ENCODE measurements at regions not wholly inside any gene's neighbourhood (a gene's known extent, or its start where the extent isn't known, plus 50 kb on each side); places are given as distances from the start of the nearest gene placed in this dataset.

DNA sequence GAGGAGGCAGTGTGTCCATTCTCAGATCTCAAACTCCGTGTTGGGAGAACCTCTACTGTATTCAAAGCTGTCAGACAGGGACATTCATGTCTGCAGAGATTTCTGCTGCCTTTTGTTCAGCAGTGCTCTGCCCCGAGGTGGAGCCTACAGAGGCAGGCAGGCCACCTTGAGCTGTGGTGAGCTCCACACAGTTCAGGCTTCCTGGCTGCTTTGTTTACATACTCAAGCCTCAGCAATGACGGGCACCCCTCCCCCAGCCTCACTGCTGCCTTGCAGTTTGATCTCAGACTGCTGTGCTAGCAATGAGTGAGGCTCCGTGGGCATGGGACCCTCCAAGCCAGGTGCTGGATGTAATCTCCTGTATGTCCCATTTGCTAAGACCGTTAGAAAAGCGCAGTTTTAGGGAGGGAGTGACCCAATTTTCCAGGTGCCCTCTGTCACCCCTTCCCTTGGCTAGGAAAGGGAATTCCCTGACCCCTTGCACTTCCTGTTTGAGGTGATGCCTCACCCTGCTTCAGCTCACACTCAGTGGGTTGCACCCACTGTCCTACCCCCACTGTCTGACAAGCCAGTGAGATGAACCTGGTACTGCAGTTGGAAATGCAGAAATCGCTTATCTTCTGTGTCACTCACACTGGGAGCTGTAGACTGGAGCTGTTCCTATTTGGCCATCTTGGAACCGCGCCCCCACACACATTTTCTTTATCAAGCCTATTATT is 458.9 kb upstream of the HSFY2 start:
- peak overlapping the region; percentile 56 for H3K4me3 Mint-ChIP-seq
- H3K4me1 Mint-ChIP-seq (ENCODE audit: low read depth) = peaks cover 11% of the 10 kb centered on the region
- no peaks in the 10 kb centered on the region for H3K9me3 Mint-ChIP-seq
- no peaks in the 10 kb centered on the region for H3K36me3 Mint-ChIP-seq (ENCODE audit: low read depth)
- no peak overlapping the region for H3K27ac Mint-ChIP-seq
- no peaks in the 10 kb centered on the region for H3K27me3 Mint-ChIP-seq (ENCODE audit: low read depth)
- peak; percentile 3 for DNase-seq (ENCODE audit: low spot score)

DNA sequence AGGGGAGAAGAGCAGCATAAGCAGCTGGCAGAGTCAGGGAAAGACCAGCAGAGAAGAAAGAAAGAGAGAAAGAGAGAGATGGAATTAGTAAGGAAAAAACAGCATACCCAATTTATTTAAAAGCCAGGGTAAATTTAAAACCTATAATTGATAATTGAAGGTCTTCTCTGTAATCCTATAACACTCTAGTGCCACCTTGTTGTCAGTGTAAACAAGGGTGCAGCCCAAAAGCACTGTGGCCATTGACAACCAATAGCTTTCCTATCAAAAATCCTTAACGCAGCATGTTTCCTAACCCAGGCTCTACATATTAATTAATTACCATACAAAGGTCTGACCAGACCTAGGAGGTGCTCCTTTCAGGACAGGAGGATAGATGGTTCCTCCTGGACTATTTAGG is 447.2 kb upstream of the HSFY2 start:
- H3K36me3 Mint-ChIP-seq (ENCODE audit: low read depth) = no peaks in the 10 kb centered on the region
- no peaks in the 10 kb centered on the region for H3K9me3 Mint-ChIP-seq
- H3K27me3 Mint-ChIP-seq (ENCODE audit: low read depth) = no peaks in the 10 kb centered on the region
- no peaks in the 10 kb centered on the region for H3K4me1 Mint-ChIP-seq (ENCODE audit: low read depth)
- DNase-seq (ENCODE audit: low spot score) = no peak
- H3K27ac Mint-ChIP-seq = no peak overlapping the region
- H3K4me3 Mint-ChIP-seq = no peak overlapping the region

DNA sequence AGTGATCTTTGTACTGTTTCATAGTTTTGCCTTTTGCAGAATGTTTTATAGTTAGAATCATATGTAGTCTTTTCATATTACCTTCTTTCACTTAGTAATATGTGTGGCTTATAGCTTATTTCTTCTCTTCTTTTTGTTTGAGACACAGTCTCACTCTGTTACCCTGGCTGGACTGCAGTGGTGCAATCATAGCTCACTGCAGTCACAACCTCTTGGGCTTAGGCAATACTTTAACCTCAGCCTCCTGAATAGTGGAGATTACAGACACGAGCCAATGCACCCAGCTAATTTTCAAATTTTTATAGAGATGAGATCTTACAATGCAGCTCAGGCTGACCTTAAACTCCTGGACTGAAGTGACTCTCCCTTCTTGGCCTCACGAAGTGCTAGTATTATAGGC is 435.4 kb upstream of the HSFY2 start:
- Mint-ChIP-seq H3K4me3 (no peak overlapping the region), H3K36me3 (ENCODE audit: low read depth) (no peaks in the 10 kb centered on the region), H3K9me3 (no peaks in the 10 kb centered on the region), H3K4me1 (ENCODE audit: low read depth) (no peaks in the 10 kb centered on the region), H3K27me3 (ENCODE audit: low read depth) (no peaks in the 10 kb centered on the region), H3K27ac (no peak overlapping the region)
- DNase-seq (ENCODE audit: low spot score) = no peak

DNA sequence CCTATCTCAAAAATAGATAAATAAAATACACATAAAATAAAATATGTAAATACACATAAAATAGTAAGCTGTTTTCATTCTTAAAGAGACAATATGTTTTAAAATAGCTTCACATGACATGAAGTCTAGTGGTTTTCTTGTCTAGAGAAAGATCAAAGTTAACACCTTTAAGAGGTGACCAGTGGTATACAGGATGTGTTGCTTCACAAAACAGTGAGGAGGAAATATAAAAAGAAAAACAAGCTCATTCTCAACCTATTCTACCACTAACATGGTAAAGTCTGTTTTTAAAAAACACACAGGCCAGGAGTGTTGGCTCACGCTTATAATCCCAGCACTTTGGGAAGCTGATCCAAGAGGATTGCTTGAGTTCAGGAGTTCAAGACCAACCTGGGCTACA is 433.5 kb upstream of the HSFY2 start:
- DNase-seq (ENCODE audit: low spot score) = no peak
- no peaks in the 10 kb centered on the region for H3K27me3 Mint-ChIP-seq (ENCODE audit: low read depth)
- no peak overlapping the region for H3K4me3 Mint-ChIP-seq
- no peak overlapping the region for H3K27ac Mint-ChIP-seq
- no peaks in the 10 kb centered on the region for H3K4me1 Mint-ChIP-seq (ENCODE audit: low read depth)
- H3K36me3 Mint-ChIP-seq (ENCODE audit: low read depth) = no peaks in the 10 kb centered on the region
- no peaks in the 10 kb centered on the region for H3K9me3 Mint-ChIP-seq

DNA sequence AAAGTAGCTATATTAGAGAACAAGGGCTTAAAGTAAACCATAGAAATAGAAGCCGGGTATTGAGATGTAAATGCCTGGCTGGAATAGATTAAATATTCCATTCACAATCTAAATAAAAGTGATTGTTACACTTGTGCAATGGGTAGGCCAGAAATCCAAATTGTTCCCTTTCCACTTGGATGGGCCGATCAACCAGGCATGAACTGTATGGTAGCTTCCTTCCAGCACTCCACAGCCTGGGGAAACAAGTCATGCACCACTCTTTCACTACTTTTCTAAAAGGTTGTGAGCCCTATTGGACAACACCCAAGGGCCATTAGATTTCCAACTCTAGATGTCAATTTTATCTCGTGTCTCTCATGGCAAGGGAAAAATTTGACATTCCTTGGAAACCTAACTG is 407.3 kb upstream of the HSFY2 start:
- Mint-ChIP-seq H3K9me3 (peaks cover 5% of the 10 kb centered on the region), H3K4me3 (no peak overlapping the region), H3K36me3 (ENCODE audit: low read depth) (no peaks in the 10 kb centered on the region), H3K27ac (no peak overlapping the region), H3K27me3 (ENCODE audit: low read depth) (no peaks in the 10 kb centered on the region), H3K4me1 (ENCODE audit: low read depth) (no peaks in the 10 kb centered on the region)
- no peak for DNase-seq (ENCODE audit: low spot score)

DNA sequence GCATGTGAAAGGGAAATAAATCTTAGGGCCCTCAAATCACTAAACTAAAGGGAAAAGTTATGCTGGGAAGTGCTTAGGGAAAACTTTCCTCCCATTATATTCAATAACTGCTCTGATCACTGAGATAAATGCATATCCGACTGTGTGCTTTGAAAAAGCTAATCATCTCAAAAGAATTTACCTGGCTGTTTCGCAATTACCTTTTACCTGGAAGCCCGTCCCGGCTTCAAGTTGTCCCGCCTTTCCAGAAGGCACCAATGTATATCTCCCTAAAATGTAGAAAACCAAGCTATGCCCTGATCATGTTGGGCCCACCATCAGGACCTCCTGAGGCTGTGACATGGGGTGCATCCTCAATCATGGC is 394.6 kb upstream of the HSFY2 start:
- Mint-ChIP-seq H3K4me3 (no peak overlapping the region), H3K36me3 (ENCODE audit: low read depth) (no peaks in the 10 kb centered on the region), H3K9me3 (no peaks in the 10 kb centered on the region), H3K27ac (no peak overlapping the region), H3K4me1 (ENCODE audit: low read depth) (no peaks in the 10 kb centered on the region), H3K27me3 (ENCODE audit: low read depth) (no peaks in the 10 kb centered on the region)
- no peak for DNase-seq (ENCODE audit: low spot score)

DNA sequence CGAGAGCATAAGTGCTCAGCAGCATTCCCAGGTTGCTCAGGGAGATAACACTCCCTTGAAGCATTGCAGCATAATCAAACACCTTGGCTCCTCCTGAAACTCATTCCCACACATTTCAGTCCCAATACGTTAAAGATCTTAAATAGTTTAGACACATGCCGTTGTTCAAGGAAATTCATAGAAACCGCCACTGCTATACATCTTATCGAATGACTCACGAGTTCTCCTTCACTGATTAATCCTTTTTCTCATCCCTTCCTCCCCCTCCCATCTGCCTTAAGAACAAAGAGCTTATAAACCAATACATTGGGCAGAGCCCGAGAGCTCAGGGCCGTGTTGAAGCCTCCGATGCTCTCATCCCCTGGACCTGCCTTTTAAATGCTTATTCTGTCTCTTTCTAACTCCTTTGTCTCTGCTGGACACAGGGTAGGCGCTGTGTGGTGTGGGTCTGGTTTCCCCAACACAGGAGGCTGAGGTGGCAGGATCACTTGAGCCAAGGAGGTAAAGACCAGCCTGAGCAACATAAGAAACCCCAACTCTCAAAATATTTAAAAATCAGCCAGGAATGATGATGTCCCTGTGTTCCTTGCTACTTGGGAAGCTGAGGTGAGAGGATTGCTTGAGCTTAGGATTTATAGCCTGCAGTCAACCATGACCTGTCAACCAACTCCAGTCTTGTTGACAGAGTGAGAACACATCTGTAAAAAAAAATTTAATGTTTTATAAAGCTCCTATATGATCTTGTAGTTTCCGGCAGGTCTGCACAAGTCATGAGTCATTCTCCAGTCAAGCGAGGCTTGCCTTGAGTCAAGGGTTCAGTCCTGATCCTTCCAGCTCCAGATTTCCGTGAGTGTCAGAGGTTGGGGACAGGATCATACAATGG is 394.0 kb upstream of the HSFY2 start:
- Mint-ChIP-seq H3K27ac (no peak overlapping the region), H3K9me3 (no peaks in the 10 kb centered on the region), H3K27me3 (ENCODE audit: low read depth) (no peaks in the 10 kb centered on the region), H3K36me3 (ENCODE audit: low read depth) (no peaks in the 10 kb centered on the region), H3K4me1 (ENCODE audit: low read depth) (no peaks in the 10 kb centered on the region), H3K4me3 (no peak overlapping the region)
- no peak for DNase-seq (ENCODE audit: low spot score)

DNA sequence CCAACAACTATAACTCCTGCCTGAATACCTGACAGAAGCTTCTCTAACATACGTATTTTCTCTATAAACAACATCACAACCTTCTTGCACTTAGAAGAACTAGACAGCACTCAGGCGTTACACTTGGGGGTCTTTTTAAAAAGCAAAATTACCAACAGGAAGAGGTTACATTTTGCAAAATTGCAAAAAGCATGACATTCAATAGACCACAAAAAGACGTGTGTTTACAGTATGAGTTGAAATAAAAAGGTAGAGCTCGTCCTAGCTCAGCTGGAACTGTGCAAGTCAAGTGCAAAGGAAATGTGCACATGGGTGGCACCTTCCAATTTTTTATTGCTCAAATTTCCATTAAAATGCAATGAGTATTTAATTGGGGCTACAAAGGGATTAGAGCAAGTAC is 375.2 kb upstream of the HSFY2 start:
- H3K4me1 Mint-ChIP-seq (ENCODE audit: low read depth) = no peaks in the 10 kb centered on the region
- no peaks in the 10 kb centered on the region for H3K27me3 Mint-ChIP-seq (ENCODE audit: low read depth)
- H3K36me3 Mint-ChIP-seq (ENCODE audit: low read depth) = no peaks in the 10 kb centered on the region
- DNase-seq (ENCODE audit: low spot score) = no peak
- no peak overlapping the region for H3K27ac Mint-ChIP-seq
- H3K4me3 Mint-ChIP-seq = no peak overlapping the region
- no peaks in the 10 kb centered on the region for H3K9me3 Mint-ChIP-seq

DNA sequence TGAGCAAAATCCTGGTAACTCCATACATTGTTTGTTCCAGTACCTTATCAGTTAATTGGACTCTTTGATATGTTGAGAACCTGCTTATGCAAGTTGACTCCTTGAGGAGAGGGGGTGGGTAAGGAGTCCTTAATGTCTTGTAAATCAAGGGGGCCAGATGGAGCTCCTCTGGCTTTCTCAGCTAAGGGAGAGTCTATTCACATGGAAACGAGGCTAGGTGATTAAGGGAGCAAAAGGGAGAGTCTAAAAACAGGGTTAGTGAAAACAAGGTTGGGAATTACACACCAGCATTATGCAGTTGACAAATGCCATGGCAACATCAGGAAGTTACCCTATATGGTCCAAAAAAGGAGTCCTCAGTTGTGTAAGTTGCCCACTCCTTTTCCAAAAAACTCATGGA is 372.8 kb upstream of the HSFY2 start:
- no peak for DNase-seq (ENCODE audit: low spot score)
- Mint-ChIP-seq H3K27me3 (ENCODE audit: low read depth) (no peaks in the 10 kb centered on the region), H3K4me3 (no peak overlapping the region), H3K9me3 (no peaks in the 10 kb centered on the region), H3K4me1 (ENCODE audit: low read depth) (no peaks in the 10 kb centered on the region), H3K36me3 (ENCODE audit: low read depth) (no peaks in the 10 kb centered on the region), H3K27ac (no peak overlapping the region)

DNA sequence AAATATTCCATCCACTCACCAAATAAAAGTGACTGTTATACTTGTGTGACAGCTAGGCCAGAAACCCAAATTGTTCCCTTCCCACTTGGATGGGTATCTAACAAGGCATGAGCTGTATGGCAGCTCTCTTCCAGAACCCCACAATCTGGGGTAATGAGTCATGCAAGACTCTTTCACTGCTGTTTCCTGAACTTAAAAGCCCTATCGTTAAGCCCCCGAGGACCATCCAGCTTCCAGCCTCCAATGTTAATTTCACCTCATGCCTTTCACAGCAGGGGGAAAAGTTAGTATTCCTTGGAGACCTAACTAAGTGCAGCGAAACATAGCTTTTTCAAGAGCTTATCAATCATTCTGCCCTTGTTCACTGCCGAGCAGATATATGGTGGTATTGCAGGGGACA is 368.6 kb upstream of the HSFY2 start:
- Mint-ChIP-seq H3K4me3 (no peak overlapping the region), H3K9me3 (no peaks in the 10 kb centered on the region), H3K27ac (no peak overlapping the region), H3K36me3 (ENCODE audit: low read depth) (no peaks in the 10 kb centered on the region), H3K27me3 (ENCODE audit: low read depth) (peaks cover 3% of the 10 kb centered on the region), H3K4me1 (ENCODE audit: low read depth) (no peaks in the 10 kb centered on the region)
- no peak for DNase-seq (ENCODE audit: low spot score)

DNA sequence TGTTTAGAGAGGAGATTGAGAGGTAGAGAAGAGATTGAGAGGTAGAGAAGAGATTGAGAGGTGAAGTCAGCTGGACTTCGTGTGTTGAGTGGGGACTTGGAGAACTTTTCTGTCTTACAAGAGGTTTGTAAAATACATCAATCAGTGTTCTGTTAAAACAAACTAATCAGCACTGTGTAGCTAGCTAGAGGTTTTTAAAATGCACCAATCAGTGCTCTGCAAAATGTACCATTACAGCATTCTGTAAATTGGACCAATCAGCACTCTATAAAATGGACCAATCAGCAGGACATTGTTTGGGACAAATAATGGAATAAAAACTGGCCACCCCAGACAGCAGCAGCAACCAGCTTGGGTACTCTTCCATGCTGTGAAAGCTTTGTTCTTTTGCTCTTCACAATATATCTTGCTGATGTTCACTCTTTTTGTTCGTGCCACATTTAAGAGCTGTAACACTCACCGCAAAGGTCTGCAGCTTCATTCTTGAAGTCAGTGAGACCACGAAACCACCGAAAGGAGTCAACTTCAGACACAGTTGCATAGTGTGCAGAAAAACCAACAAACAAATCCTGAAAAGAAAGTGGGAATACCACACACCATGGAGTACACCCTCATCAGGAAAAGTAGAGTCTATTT is 366.9 kb upstream of the HSFY2 start:
- Mint-ChIP-seq H3K9me3 (no peaks in the 10 kb centered on the region), H3K27ac (no peak overlapping the region), H3K36me3 (ENCODE audit: low read depth) (no peaks in the 10 kb centered on the region), H3K4me1 (ENCODE audit: low read depth) (no peaks in the 10 kb centered on the region), H3K27me3 (ENCODE audit: low read depth) (peaks cover 3% of the 10 kb centered on the region), H3K4me3 (no peak overlapping the region)
- no peak for DNase-seq (ENCODE audit: low spot score)

DNA sequence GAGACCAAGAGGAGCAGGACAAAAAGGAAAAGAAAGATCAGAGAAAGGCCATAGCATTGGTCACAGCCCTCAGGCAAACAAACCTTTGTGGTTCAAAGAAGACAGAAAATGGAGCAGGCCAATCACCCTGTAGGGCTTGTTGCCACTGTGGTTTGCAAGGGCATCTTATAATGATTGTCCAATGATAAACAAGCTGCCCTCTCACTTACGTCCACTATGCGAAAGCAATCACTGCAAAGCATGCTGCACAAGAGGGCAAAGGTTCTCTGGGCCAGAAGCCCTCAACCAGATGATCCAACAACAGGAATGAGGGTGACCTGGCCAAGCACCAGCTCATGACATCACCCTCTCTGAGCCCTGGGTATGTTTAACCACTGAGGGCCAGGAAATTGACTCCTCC is 360.9 kb upstream of the HSFY2 start:
- H3K4me3 Mint-ChIP-seq = no peak overlapping the region
- H3K27me3 Mint-ChIP-seq (ENCODE audit: low read depth) = peaks cover 3% of the 10 kb centered on the region
- no peaks in the 10 kb centered on the region for H3K36me3 Mint-ChIP-seq (ENCODE audit: low read depth)
- H3K9me3 Mint-ChIP-seq = no peaks in the 10 kb centered on the region
- peaks cover 4% of the 10 kb centered on the region for H3K4me1 Mint-ChIP-seq (ENCODE audit: low read depth)
- no peak for DNase-seq (ENCODE audit: low spot score)
- H3K27ac Mint-ChIP-seq = no peak overlapping the region

DNA sequence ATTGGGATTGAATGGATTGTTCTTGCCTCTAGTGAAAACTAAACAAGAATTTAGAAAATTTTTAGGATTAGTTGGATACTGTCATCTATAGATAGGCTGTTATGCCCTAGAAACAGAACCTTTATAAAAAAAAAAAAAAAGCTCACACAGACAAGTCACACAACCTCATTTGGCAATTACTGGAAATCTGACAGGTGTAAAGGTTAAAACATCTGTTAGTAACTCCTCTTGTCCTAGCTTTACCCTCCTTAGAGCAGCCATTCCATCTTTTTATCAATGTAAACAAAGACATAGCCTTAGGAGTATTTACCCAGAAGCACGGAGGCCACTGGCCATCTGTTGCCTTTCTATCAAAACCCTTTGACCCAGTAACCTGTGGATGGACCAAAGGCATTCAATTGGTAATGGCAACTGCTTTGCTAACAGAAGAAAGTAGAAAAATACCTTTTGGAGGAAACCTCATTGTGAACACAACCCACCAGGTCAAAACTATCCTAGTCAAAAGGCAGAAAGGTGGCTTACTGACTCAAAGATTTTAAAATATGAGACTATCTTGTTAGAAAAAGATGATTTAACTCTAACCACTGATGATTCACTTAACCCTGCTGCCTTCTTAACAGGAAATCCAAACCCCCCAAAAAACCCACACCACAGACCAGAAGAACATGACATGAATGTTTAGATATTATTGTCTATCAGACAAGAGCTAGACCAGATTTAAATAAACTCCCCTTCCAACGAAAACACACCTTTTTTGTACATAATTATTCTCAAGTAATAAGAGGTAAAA is 357.2 kb upstream of the HSFY2 start:
- Mint-ChIP-seq H3K27ac (no peak overlapping the region), H3K36me3 (ENCODE audit: low read depth) (no peaks in the 10 kb centered on the region), H3K4me3 (no peak overlapping the region), H3K9me3 (no peaks in the 10 kb centered on the region), H3K27me3 (ENCODE audit: low read depth) (peaks cover 7% of the 10 kb centered on the region), H3K4me1 (ENCODE audit: low read depth) (peaks cover 4% of the 10 kb centered on the region)
- DNase-seq (ENCODE audit: low spot score) = peak; percentile 10

DNA sequence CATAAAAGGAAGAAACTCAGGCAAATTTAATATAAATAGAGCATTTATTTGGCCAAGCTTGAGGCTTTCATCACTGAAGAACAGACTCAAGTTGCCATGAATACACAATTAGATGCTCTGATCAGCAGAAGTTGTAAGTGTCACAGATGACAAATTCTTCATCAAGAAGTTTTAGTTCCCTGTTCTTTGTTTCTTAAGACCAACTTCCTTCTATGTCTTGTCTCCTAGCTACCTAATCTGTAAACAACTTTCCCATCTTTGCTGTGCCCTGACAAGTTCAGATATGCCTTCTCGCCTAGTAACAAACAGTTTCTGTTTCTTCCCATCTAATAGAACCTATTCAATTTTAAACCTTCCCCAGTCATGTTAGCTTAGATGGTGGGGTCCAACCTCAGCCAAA is 353.4 kb upstream of the HSFY2 start:
- no peak for DNase-seq (ENCODE audit: low spot score)
- H3K4me3 Mint-ChIP-seq = no peak overlapping the region
- no peaks in the 10 kb centered on the region for H3K36me3 Mint-ChIP-seq (ENCODE audit: low read depth)
- H3K27ac Mint-ChIP-seq = no peak overlapping the region
- H3K9me3 Mint-ChIP-seq = no peaks in the 10 kb centered on the region
- peaks cover 4% of the 10 kb centered on the region for H3K4me1 Mint-ChIP-seq (ENCODE audit: low read depth)
- peaks cover 12% of the 10 kb centered on the region for H3K27me3 Mint-ChIP-seq (ENCODE audit: low read depth)
